GM19468 (cell line): ENCODE measurements at regions not wholly inside any gene's neighbourhood (a gene's known extent, or its start where the extent isn't known, plus 50 kb on each side); places are given as distances from the start of the nearest gene placed in this dataset.
"Not testable (repeated sequence)": the region's sequence is repeated elsewhere in the genome, so short reads cannot be mapped to it uniquely, and the experiment has no call there.

Source experiments
- ATAC-seq: cut with Tn5 transposase; IDR thresholded peaks from one replicate; pipeline ENCODE4 v1.9.1; 2021; ENCODE audit warnings: mild to moderate bottlenecking, moderate library complexity, moderate number of reproducible peaks; ENCODE audit not compliant: unreplicated experiment; ENCODE audit errors: extremely low read depth

DNA sequence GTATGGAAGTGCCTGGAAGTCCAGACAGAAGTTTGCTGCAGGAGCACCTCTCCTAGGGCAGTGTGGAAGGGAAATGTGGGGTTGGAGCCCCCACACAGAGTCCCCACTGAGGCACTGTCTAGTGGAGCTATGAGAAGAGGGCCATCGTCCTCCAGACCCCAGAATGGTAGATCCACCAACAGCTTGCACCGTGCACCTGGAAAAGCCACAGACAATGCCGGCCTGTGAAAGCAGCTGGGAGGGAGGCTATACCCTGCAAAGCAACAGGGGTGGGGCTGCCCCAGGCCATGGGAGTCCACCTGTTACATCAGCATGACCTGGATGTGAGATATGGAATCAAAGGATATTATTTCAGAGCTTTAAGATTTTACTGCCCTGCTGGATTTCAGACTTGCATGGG is 551.4 kb downstream of the PPP4R3C start:
- ATAC-seq = not testable (repeated sequence)

- ATAC-seq = no peak
Observed at GRCh38 chrX:26909728-26910127, 553.4 kb downstream of the PPP4R3C start.

- no peak for ATAC-seq
Observed at GRCh38 chrX:26908218-26908617, 554.9 kb downstream of the PPP4R3C start.

DNA sequence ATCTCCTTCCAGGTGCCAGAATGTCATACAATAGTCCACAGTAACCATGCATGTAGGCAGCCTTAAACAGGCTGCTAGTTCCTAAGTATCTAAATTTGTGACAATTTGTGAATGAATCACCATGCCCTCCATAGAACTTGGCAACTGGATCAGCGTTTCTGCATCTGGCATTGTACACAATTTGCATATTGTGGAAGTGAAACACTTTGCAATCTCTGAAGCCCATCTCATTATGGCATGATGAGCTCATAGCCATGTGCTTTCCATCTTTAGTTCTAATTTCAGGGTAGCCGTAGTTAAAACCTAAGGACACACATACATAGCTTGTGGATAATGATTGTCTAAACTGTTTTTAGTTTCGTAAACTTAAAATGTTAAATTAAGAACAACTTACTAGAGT is 573.6 kb downstream of the PPP4R3C start:
- no peak for ATAC-seq

GRCh38 chrX:26873736-26874135 is 589.4 kb downstream of the PPP4R3C start:
- ATAC-seq = no peak

DNA sequence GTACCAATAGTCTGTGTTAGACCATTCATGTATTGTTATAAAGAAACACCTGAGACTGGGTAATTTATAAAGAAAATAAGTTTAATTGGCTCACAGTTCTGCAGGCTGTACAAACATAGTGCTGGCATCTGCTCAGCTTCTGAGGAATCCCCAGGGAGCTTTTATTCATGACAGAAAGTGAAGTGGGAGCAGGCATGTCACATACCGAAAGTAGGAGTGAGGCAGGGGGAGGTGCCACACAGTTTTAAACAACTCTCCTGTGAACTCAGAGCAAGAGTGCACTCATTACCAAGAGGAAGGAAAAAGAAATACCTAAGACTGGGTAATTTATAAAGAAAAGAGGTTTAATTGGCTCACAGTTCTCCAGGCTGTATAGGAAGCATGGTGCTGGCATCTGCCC is 591.2 kb downstream of the PPP4R3C start:
- ATAC-seq = no peak

- no peak for ATAC-seq
Observed at GRCh38 chrX:26851981-26852380, 611.2 kb downstream of the PPP4R3C start.

DNA sequence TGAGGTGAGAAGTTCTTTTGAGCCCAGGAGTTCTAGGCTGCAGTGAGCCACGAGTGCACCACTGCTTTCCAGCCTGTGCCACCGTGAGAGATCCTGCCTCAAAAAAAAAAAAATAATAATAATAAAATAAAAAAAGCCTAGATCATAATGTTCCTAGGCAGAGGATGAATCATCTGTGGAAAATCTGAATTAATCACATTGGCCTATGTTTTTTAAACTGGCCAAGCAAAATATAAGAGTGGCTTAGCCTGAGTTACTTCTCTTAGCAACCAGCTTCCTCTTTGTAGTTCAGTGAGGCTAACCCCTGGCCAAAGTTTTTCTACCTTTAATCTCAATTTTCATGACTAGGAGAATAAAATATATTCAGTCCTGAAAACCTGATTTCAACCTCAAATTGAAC is 614.6 kb downstream of the PPP4R3C start:
- no peak for ATAC-seq

DNA sequence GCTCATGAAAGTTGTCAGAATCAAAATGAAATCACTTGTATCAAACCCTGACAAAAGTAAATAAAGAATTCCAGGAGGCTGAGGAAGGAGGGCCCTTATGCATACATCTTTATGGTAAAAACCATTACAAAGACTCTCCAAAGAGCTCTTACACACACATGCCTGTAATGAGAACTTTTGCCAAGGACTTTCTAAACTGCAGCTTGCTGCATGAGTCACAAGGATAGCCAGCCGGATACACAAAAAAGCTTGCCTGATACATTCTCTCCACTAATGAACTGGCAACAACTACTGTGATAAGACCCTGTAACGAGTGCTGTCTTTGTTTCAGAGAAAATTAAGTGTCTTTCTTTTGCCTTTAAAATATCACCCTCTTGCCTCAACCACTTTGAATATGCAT is 618.1 kb downstream of the PPP4R3C start:
- no peak for ATAC-seq

DNA sequence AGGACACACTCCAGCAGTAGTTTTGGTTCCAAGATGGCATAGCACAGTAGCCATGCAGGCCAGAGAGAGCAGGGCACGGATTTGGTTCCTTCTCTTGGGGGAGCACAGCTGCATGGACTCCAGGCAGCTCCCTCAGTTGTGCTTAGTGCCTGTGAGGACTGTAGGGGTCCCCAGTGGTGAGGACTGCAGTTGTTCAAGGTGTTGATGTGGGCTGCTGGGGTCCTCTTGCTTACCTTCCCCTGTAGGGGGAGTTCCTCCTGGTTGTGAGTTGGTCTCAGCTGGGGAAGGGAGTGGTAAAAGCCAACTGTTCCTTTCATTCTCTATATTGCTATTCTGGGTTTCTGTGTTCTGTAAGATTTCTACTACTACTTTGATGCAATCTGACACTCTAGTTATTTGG is 606.5 kb downstream of the MAGEB5 start:
- no peak for ATAC-seq

DNA sequence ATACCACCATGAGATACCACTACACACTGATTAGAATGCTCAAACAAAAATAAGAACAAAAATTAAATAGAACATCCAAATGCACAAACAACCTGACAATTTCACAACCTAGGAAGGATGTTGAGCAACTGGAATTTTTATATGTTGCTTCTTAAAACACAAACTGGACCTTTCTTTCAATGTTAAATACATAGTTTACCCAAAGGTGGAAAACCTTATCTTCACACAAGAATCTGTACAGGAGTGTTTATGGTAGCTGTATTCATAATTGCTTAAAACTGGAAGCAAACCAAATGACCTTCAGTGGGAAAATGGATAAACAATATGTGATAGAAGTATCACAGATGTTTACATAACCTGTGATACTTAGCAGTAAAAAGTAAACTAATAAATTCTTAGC is 573.8 kb downstream of the MAGEB5 start:
- ATAC-seq = no peak

- ATAC-seq = no peak
Observed at GRCh38 chrX:26788402-26788998, 572.5 kb downstream of the MAGEB5 start.

DNA sequence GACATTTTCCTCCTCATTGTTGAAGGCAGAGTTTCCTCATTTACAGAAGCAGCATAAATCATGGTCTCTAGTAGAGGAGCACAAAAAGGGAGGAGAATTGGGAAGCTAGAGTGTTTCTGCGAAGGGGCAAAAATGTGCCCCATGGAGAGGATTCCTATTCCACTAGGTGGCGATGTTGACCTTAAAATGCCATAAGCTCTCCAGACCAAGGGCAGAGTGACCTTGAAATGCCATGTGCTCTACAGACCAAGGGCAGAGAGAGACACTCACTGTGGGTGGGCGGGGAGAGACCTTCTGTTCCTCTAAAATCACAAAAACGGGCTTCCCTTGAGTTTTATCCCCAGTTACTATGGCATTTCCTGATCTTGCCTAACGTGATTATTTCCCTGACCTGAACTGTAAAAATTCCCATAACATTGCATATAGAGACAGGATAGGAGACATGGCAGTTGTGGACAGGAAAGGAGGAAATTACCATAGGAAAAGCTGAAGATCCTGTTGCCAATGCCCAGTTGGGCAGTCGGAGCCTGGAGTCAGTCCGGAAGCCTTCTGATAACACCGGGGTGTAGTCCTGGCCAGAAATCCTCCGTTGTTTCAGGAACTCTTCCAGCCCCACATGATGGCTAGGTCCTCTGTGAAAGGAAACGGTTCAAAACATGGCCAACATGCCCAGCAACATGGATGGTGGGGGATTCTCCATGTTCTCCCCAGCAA is 567.7 kb downstream of the MAGEB5 start:
- ATAC-seq = no peak

GRCh38 chrX:26778320-26778888 is 562.4 kb downstream of the MAGEB5 start:
- no peak for ATAC-seq

GRCh38 chrX:26762253-26762652 is 546.3 kb downstream of the MAGEB5 start:
- no peak for ATAC-seq

- not testable (repeated sequence) for ATAC-seq
Observed at GRCh38 chrX:26755760-26756159, 539.8 kb downstream of the MAGEB5 start.

DNA sequence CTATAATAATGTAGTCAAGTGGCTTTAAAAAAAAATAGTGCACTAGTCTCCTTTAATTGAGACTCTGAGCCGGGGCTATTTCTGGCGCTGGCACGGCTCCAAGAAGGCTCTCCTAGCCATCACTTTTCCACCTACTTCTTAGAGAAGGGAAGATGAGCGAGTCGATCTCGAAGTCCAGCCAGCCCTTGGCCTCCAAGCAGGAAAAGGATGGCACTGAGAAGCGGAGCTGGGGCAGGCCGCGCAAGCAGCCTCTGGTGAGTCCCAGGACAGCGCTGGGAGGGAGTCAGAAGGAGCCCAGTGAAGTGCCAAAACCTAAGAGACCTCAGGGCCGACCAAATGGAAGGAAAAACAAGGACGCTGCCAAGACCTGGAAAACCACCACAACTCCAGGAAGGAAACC is 531.9 kb downstream of the MAGEB5 start:
- no peak for ATAC-seq

DNA sequence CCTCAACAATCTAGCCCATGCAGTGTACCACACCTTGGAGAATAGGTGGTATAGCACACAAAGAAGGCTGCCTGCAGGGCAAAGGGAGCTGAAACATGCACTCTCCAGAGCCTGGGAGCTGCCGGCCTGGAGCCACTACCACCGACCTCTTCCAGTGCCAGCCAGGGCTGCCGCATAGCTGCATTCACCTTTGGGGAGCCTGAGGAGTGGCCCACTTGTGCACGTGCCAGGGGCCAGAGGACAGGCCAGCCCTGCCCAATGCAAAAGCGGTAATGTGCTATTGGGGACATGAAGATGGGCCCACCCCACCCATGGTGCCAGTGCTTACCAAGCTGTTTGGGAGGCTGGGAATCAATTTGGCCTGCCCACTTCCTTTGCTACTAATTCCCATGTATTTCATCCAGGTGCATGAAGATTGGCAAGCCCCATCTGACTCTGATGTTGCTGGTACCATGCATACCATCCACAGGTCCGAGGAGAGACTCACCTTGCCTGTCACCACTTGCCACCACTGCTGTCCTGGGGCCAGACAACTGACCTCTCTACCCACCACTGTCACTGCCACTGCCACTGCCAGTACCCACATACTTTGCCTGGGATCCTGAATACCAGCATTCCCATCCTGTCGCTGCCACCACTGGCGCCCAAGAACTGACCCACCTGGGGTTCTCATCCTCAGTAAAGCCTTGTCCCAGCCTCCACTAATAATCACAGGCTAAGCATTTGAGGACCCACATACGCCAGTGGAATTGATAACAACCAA is 506.9 kb downstream of the MAGEB5 start:
- ATAC-seq = no peak

GRCh38 chrX:26672571-26672970 is 456.6 kb downstream of the MAGEB5 start:
- ATAC-seq = no peak

GRCh38 chrX:26670521-26670920 is 454.6 kb downstream of the MAGEB5 start:
- ATAC-seq = no peak

DNA sequence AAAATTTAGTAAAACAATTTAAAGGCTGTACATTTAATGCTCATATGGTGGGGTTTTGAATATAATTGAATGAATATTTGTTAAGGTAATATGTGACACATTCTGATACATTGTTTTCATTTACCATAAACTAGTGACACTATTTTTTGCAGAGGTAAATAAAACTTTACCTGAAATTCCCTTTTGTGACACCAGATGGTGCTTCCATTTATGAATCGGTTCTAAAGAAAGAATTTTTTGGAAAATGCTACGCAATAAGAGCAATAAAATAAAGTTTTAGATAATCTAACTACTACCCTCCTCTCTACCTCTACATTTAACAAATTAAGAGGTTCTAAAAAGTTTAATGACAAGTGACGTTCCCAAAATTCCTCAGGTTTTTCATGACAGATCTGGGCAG is 448.9 kb downstream of the MAGEB5 start:
- no peak for ATAC-seq
